NCI-H1092 (cell line): ENCODE measurements at regions not wholly inside any gene's neighbourhood (a gene's known extent, or its start where the extent isn't known, plus 50 kb on each side); places are given as distances from the start of the nearest gene placed in this dataset.

Experiments
- DNase-seq: peaks from one replicate; lab custom pipeline; 2025; lab: John Stamatoyannopoulos, UW

GRCh38 chr1:34330061-34330460 lies 153.4 kb downstream of the C1orf94 start:
- no peak for DNase-seq

- no peak for DNase-seq
Measured at GRCh38 chr1:34331020-34331926, 154.6 kb downstream of the C1orf94 start.

- DNase-seq, result no peak
Measured at GRCh38 chr1:34332996-34333395, 156.3 kb downstream of the C1orf94 start.

GRCh38 chr1:34338871-34339270 lies 162.2 kb downstream of the C1orf94 start:
- DNase-seq, result no peak

- DNase-seq, result no peak
Measured at GRCh38 chr1:34341896-34342295, 165.2 kb downstream of the C1orf94 start.

GRCh38 chr1:34342334-34342733 lies 165.6 kb downstream of the C1orf94 start:
- no peak for DNase-seq

- DNase-seq, result no peak
Measured at GRCh38 chr1:34346128-34346527, 169.4 kb downstream of the C1orf94 start.

GRCh38 chr1:34353409-34353808 lies 176.7 kb downstream of the C1orf94 start:
- DNase-seq, result no peak

- no peak for DNase-seq
Measured at GRCh38 chr1:34354367-34354766, 177.7 kb downstream of the C1orf94 start.

GRCh38 chr1:34356853-34357252 lies 180.1 kb downstream of the C1orf94 start:
- DNase-seq, result no peak

- DNase-seq, result no peak
Measured at GRCh38 chr1:34358636-34359035, 181.9 kb downstream of the C1orf94 start.

GRCh38 chr1:34359411-34359810 lies 182.7 kb downstream of the C1orf94 start:
- no peak for DNase-seq

- DNase-seq, result no peak
Measured at GRCh38 chr1:34360574-34360973, 183.9 kb downstream of the C1orf94 start.

- no peak for DNase-seq
Measured at GRCh38 chr1:34361121-34361520, 184.4 kb downstream of the C1orf94 start.

GRCh38 chr1:34361781-34362357 lies 185.2 kb downstream of the C1orf94 start:
- DNase-seq, result no peak

GRCh38 chr1:34362949-34363348 lies 186.2 kb downstream of the C1orf94 start:
- peak; percentile 25 for DNase-seq

- DNase-seq, result no peak
Measured at GRCh38 chr1:34363447-34363846, 186.7 kb downstream of the C1orf94 start.

- no peak for DNase-seq
Measured at GRCh38 chr1:34363915-34364314, 187.2 kb downstream of the C1orf94 start.

- DNase-seq, result no peak
Measured at GRCh38 chr1:34364376-34364775, 187.7 kb downstream of the C1orf94 start.

GRCh38 chr1:34365295-34365694 lies 188.6 kb downstream of the C1orf94 start:
- no peak for DNase-seq

GRCh38 chr1:34366875-34367624 lies 190.3 kb downstream of the C1orf94 start:
- DNase-seq, result no peak

GRCh38 chr1:34367954-34368353 lies 191.2 kb downstream of the C1orf94 start:
- no peak for DNase-seq
